ENCODE measurements at regions not wholly inside any gene's neighbourhood (a gene's known extent, or its start where the extent isn't known, plus 50 kb on each side); places are given as distances from the start of the nearest gene placed in this dataset.

DNA sequence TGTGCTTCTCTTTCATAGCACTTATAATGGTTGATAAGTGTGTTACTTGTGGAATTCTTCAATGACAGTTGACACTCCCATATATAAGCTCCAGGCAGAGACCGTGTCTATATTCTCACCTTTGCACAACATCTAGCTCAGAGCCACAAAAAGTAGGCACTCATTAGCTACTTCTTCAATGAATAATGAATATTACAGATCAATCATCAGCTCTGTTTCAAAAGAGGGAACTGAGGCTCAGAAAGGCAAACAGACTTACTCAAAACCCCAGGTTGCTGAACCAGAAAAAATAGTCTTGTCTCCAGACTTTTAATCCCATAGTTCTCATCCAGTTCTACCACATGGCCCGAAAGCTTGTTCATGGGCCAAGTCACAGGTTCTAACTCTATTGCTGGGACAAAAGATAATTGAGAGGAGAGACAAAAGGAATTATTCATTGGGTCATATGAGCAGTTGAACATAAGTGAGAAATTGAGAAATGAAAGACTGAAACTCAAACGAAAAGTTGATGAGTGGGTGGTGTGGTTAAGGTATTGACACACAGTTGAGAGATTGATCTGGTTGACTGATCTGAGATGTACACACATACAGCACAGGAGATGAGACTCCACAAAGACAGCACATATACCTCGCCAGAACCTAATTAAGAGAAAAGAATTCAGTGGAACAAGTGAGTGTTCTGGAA lies 381.6 kb downstream of the EFNA5 start:
- no peak overlapping the region for H3K27ac Mint-ChIP-seq
- peaks cover 13% of the 10 kb centered on the region for H3K4me1 ChIP-seq (ENCODE audit: control insufficient read depth, insufficient read depth, low read length)
- no peak overlapping the region for H3K4me3 Mint-ChIP-seq
- no peak overlapping the region for H3K9ac ChIP-seq (ENCODE audit: extremely low read depth, low read length, poor library complexity, severe bottlenecking)
- no peaks in the 10 kb centered on the region for H3K27me3 ChIP-seq (ENCODE audit: control insufficient read depth, insufficient read depth, low read length, poor library complexity, severe bottlenecking)
- no peaks in the 10 kb centered on the region for H3K36me3 Mint-ChIP-seq (ENCODE audit: low read depth)
- no peak overlapping the region for H3K27ac ChIP-seq (ENCODE audit: low read depth, low read length)
- H3K4me1 Mint-ChIP-seq, result peaks cover 34% of the 10 kb centered on the region
- DNase-seq, result no peak
- H3K9me3 Mint-ChIP-seq, result no peaks in the 10 kb centered on the region
- H3K36me3 ChIP-seq (ENCODE audit: control insufficient read depth, insufficient read depth, low read length), result no peaks in the 10 kb centered on the region
- WGBS, 2 experiments (ENCODE audit: insufficient coverage in 1 of 2, insufficient read length in 1 of 2), result 82 to 96% methylated on average over 3 to 4 of the region's 4 CpGs
- H3K27me3 Mint-ChIP-seq (ENCODE audit: insufficient read depth), result peaks cover 8% of the 10 kb centered on the region
- H3K9me3 ChIP-seq (ENCODE audit: control insufficient read depth, low read length), result peaks cover 5% of the 10 kb centered on the region
- H3K4me3 ChIP-seq (ENCODE audit: low read length), result no peak overlapping the region
- TF ChIP-seq, protein P1, sequence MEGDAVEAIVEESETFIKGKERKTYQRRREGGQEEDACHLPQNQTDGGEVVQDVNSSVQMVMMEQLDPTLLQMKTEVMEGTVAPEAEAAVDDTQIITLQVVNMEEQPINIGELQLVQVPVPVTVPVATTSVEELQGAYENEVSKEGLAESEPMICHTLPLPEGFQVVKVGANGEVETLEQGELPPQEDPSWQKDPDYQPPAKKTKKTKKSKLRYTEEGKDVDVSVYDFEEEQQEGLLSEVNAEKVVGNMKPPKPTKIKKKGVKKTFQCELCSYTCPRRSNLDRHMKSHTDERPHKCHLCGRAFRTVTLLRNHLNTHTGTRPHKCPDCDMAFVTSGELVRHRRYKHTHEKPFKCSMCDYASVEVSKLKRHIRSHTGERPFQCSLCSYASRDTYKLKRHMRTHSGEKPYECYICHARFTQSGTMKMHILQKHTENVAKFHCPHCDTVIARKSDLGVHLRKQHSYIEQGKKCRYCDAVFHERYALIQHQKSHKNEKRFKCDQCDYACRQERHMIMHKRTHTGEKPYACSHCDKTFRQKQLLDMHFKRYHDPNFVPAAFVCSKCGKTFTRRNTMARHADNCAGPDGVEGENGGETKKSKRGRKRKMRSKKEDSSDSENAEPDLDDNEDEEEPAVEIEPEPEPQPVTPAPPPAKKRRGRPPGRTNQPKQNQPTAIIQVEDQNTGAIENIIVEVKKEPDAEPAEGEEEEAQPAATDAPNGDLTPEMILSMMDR (conservative IDR thresholded peaks at IDR 0.05), result no peak

DNA sequence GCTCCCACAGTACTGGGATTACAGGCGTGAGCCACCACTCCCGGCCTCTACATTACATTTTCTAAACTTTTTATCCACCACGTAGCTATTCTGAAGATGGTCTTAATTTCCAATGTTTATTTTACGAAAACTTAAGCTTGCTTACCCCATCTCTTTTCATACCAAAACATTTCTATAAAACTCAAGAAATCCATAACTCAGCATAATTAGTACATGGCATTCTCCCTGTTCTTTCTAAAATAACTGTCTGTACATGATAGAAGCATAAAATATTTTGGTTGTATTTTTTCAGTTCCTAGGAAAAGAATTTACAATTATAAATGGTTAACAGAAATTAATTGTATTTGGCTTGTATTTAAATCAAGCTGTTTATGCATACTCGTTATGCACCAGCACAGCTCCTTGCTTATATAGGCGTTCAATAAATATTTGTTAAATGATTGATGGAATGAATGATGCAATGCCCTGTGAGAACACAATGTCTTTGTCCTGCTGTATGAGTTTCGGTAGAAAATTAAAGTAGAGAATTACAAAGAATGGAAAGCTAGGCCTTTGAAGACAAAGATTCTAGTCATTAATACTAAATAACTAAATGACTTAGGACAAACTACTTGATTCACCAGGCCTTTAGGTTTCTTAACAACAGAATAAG lies 384.2 kb downstream of the EFNA5 start:
- H3K36me3 Mint-ChIP-seq (ENCODE audit: low read depth), result no peaks in the 10 kb centered on the region
- peaks cover 9% of the 10 kb centered on the region for H3K4me1 ChIP-seq (ENCODE audit: control insufficient read depth, insufficient read depth, low read length)
- H3K27me3 Mint-ChIP-seq (ENCODE audit: insufficient read depth), result peaks cover 8% of the 10 kb centered on the region
- H3K4me3 Mint-ChIP-seq, result no peak overlapping the region
- 94 to 100% methylated on average over 6 to 7 of the region's 7 CpGs for WGBS, 2 experiments (ENCODE audit: insufficient coverage in 1 of 2, insufficient read length in 1 of 2)
- TF ChIP-seq, protein P1 (conservative IDR thresholded peaks at IDR 0.05), result no peak
- H3K36me3 ChIP-seq (ENCODE audit: control insufficient read depth, insufficient read depth, low read length), result no peaks in the 10 kb centered on the region
- H3K27ac ChIP-seq (ENCODE audit: low read depth, low read length), result no peak overlapping the region
- H3K4me3 ChIP-seq (ENCODE audit: low read length), result no peak overlapping the region
- no peaks in the 10 kb centered on the region for H3K9me3 ChIP-seq (ENCODE audit: control insufficient read depth, low read length)
- no peaks in the 10 kb centered on the region for H3K27me3 ChIP-seq (ENCODE audit: control insufficient read depth, insufficient read depth, low read length, poor library complexity, severe bottlenecking)
- H3K27ac Mint-ChIP-seq, result no peak overlapping the region
- DNase-seq, result no peak
- no peak overlapping the region for H3K9ac ChIP-seq (ENCODE audit: extremely low read depth, low read length, poor library complexity, severe bottlenecking)
- H3K4me1 Mint-ChIP-seq, result peaks cover 32% of the 10 kb centered on the region
- H3K9me3 Mint-ChIP-seq, result no peaks in the 10 kb centered on the region

DNA sequence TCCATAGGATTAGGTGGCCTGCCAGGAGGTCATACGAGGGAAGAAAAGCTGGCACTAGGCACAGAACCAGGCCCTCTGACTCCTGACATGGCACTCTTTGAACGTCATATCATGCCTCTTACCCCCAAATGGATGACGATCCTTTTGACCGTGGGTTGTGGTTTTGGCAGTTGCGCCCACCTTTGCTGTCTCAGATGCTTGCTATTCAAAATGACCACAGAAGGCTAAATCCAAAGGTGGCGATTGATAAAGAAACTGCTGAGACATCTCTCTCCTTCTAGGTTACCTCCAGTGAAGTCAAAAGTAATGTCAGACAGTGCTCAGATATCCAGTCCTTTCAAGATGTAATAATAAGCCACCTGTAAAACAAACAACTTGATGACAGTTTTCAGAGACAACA lies 385.0 kb downstream of the EFNA5 start:
- no peak overlapping the region for H3K27ac ChIP-seq (ENCODE audit: low read depth, low read length)
- H3K27me3 ChIP-seq (ENCODE audit: control insufficient read depth, insufficient read depth, low read length, poor library complexity, severe bottlenecking), result no peaks in the 10 kb centered on the region
- Mint-ChIP-seq H3K27me3 (ENCODE audit: insufficient read depth) (peaks cover 8% of the 10 kb centered on the region), H3K27ac (no peak overlapping the region), H3K4me3 (no peak overlapping the region), H3K36me3 (ENCODE audit: low read depth) (no peaks in the 10 kb centered on the region), H3K9me3 (no peaks in the 10 kb centered on the region), H3K4me1 (peaks cover 26% of the 10 kb centered on the region)
- 90 to 100% methylated on average over 6 of the region's 6 CpGs for WGBS, 2 experiments (ENCODE audit: insufficient coverage in 1 of 2, insufficient read length in 1 of 2)
- H3K4me3 ChIP-seq (ENCODE audit: low read length), result no peak overlapping the region
- no peak overlapping the region for H3K9ac ChIP-seq (ENCODE audit: extremely low read depth, low read length, poor library complexity, severe bottlenecking)
- H3K36me3 ChIP-seq (ENCODE audit: control insufficient read depth, insufficient read depth, low read length), result no peaks in the 10 kb centered on the region
- no peaks in the 10 kb centered on the region for H3K9me3 ChIP-seq (ENCODE audit: control insufficient read depth, low read length)
- DNase-seq, result no peak
- TF ChIP-seq, protein P1 (conservative IDR thresholded peaks at IDR 0.05), result no peak
- H3K4me1 ChIP-seq (ENCODE audit: control insufficient read depth, insufficient read depth, low read length), result peaks cover 9% of the 10 kb centered on the region

Data from endodermal cell (in vitro differentiated cells).